Testis (tissue), 2 donors: ENCODE measurements at regions not wholly inside any gene's neighbourhood (a gene's known extent, or its start where the extent isn't known, plus 50 kb on each side); places are given as distances from the start of the nearest gene placed in this dataset.

Experiments used
- CTCF ChIP-seq, 3 experiments: fragments of 450-650 bp in 2 of 3; fragments of 200-600 bp in 1 of 3; sonication (generic) in 1 of 3; IDR thresholded peaks; one replicate each; pipeline ENCODE4 v1.5.1; 2016 to 2019; ENCODE audit warnings: antibody characterized with exemption in 3 of 3, mild to moderate bottlenecking in 2 of 3, moderate library complexity in 1 of 3
- POLR2A ChIP-seq: fragments of 450-650 bp; IDR thresholded peaks from one replicate; pipeline ENCODE4 v1.6.1; 2017; ENCODE audit warnings: antibody characterized with exemption, mild to moderate bottlenecking, moderate library complexity

DNA sequence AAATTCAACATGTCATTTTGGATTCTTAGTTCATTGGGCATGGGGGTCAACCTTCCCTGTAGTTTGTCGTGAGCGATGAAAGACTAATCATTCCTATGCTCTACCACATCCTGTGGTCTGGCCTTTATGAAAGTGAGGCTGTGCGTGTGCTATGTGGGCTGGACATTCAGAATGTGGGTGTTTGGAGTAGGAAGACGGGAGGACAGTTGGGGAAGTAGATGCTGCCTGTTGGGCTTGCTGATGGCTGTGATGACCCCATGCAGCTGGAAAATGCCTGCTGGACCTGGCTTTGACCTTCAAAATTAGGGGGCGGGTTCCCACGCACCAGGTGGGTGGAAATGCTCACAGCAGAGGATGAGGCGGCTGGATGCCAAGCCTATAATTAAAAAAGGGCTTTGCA is 90.9 kb upstream of the MKI67 start:
- TF ChIP-seq CTCF (IDR thresholded peaks at IDR 0.05) (no peak), POLR2A (no peak)
